Lung (tissue), 11 donors: ENCODE measurements at regions not wholly inside any gene's neighbourhood (a gene's known extent, or its start where the extent isn't known, plus 50 kb on each side); places are given as distances from the start of the nearest gene placed in this dataset.

ENCODE experiments used
- ATAC-seq: fragments of 200-7000 bp; cut with Tn5 transposase; one replicate; pipeline ENCODE4 v1.9.1; 2020; ENCODE audit warnings: moderate number of reproducible peaks; ENCODE audit not compliant: insufficient read depth, low FRiP score
- DNase-seq, 3 donors: peaks; one replicate each; pipeline ENCODE4 v3.0.0-alpha.2; 2013 to 2017
- H3K27ac ChIP-seq, 2 donors: one replicate each; pipeline ENCODE4 v1.5.1; 2013; ENCODE audit warnings: mild to moderate bottlenecking in 2 of 2, moderate library complexity in 2 of 2, control low read depth in 1 of 2, inconsistent platforms in 1 of 2, low read depth in 1 of 2, low read length in 1 of 2
- H3K27me3 ChIP-seq, 3 donors: one replicate each; pipeline ENCODE4 v1.5.1; 2013; ENCODE audit warnings: low read length in 2 of 3; ENCODE audit not compliant: control insufficient read depth in 3 of 3, insufficient read depth in 3 of 3
- H3K36me3 ChIP-seq, 4 donors: one replicate each; pipeline ENCODE4 v1.5.1; 2013; ENCODE audit warnings: low read length in 4 of 4, mild to moderate bottlenecking in 1 of 4, moderate library complexity in 1 of 4; ENCODE audit not compliant: control insufficient read depth in 4 of 4, insufficient read depth in 4 of 4
- H3K4me1 ChIP-seq, 5 donors: one replicate each; pipeline ENCODE4 v1.5.1; 2013; ENCODE audit warnings: low read length in 5 of 5, mild to moderate bottlenecking in 2 of 5, moderate library complexity in 1 of 5; ENCODE audit not compliant: control insufficient read depth in 5 of 5, insufficient read depth in 5 of 5
- H3K4me3 ChIP-seq: one replicate; pipeline ENCODE4 v1.5.1; 2013; ENCODE audit warnings: mild to moderate bottlenecking, control low read depth, moderate library complexity
- H3K9ac ChIP-seq, 2 donors: one replicate each; pipeline ENCODE4 v1.5.1; 2013; ENCODE audit warnings: low read length in 2 of 2, control low read depth in 1 of 2; ENCODE audit not compliant: insufficient read depth in 1 of 2
- H3K9me3 ChIP-seq, 4 donors: one replicate each; pipeline ENCODE4 v1.5.1; 2013; ENCODE audit warnings: low read length in 3 of 4, mild to moderate bottlenecking in 1 of 4, moderate library complexity in 1 of 4; ENCODE audit not compliant: control insufficient read depth in 4 of 4, insufficient read depth in 3 of 4
- CTCF ChIP-seq: IDR thresholded peaks from 2 replicates; pipeline ENCODE4 v1.5.1; 2012; ENCODE audit warnings: mild to moderate bottlenecking; ENCODE audit errors: control extremely low read depth, extremely low read depth
- WGBS, 2 donors: extraction: QIAGEN DNeasy Blood & Tissue Kit; methylation state at CpG; one replicate each; pipeline ENCODE4 v1.1.7; 2013; 5-methylcytosine and 5-hydroxymethylcytosine counted together
- donor health status: control.
- donor health status: control.
- donor health status: Bipolar disorder and iron deficiency.
- donor health status: healthy.
- donor health status: DM: yes; HTN: yes; CAD: no.

- no peak for ATAC-seq
- no peak overlapping the region for H3K4me3 ChIP-seq
- WGBS, 2 donors = 85 to 89% methylated on average over 5 of the region's 5 CpGs
Observed at GRCh38 chr10:4651404-4652037, 174.5 kb upstream of the AKR1E2 start.

GRCh38 chr10:4650582-4650981 is 175.4 kb upstream of the AKR1E2 start:
- Histone ChIP-seq H3K27ac (peak overlapping the region in 1 of 2 donors; percentile 70), H3K4me1 (peaks cover 0 to 16% (median 2%) of the 10 kb centered on the region in 5 donors), H3K9ac (no peak overlapping the region), H3K27me3 (no peaks in the 10 kb centered on the region), H3K4me3 (no peak overlapping the region), H3K9me3 (no peaks in the 10 kb centered on the region), H3K36me3 (no peaks in the 10 kb centered on the region)
- 54 to 71% methylated on average over 6 of the region's 6 CpGs for WGBS, 2 donors
- DNase-seq (peak in 2 of 3 donors; percentile 47 to 65), ATAC-seq (no peak)
- TF ChIP-seq CTCF = no peak

More at GRCh38 chr10:4651404-4652037, 174.5 kb upstream of the AKR1E2 start:
- peaks cover 0 to 15% (median 2%) of the 10 kb centered on the region in 5 donors for H3K4me1 ChIP-seq
- no peaks in the 10 kb centered on the region for H3K36me3 ChIP-seq
- H3K27me3 ChIP-seq = no peaks in the 10 kb centered on the region
- H3K27ac ChIP-seq = no peak overlapping the region
- TF ChIP-seq CTCF = no peak
- no peaks in the 10 kb centered on the region for H3K9me3 ChIP-seq
- no peak overlapping the region for H3K9ac ChIP-seq
- DNase-seq = no peak

- 40 to 66% methylated on average over 3 of the region's 3 CpGs for WGBS, 2 donors
- no peaks in the 10 kb centered on the region for H3K27me3 ChIP-seq
- peak overlapping the region in 1 of 2 donors; percentile 70 for H3K27ac ChIP-seq
- peaks cover 0 to 16% (median 2%) of the 10 kb centered on the region in 5 donors for H3K4me1 ChIP-seq
- no peaks in the 10 kb centered on the region for H3K36me3 ChIP-seq
- no peaks in the 10 kb centered on the region for H3K9me3 ChIP-seq
- no peak for TF ChIP-seq CTCF
- ATAC-seq = peak; percentile 47
- DNase-seq = peak in 2 of 3 donors; percentile 16 to 34
- no peak overlapping the region for H3K4me3 ChIP-seq
- H3K9ac ChIP-seq = no peak overlapping the region
Observed at GRCh38 chr10:4649886-4650508, 176.0 kb upstream of the AKR1E2 start.
